HG02571 (cell line): ENCODE measurements at regions not wholly inside any gene's neighbourhood (a gene's known extent, or its start where the extent isn't known, plus 50 kb on each side); places are given as distances from the start of the nearest gene placed in this dataset.
"Not testable (repeated sequence)": the region's sequence is repeated elsewhere in the genome, so short reads cannot be mapped to it uniquely, and the experiment has no call there.

ENCODE experiments used
- ATAC-seq: cut with Tn5 transposase; IDR thresholded peaks from one replicate; pipeline ENCODE4 v1.9.1; 2021; ENCODE audit warnings: mild to moderate bottlenecking, moderate library complexity; ENCODE audit not compliant: unreplicated experiment

- ATAC-seq: no peak
These were observed 50.2 kb upstream of the THSD7B start for GRCh38 chr2:136715146-136715545.

DNA sequence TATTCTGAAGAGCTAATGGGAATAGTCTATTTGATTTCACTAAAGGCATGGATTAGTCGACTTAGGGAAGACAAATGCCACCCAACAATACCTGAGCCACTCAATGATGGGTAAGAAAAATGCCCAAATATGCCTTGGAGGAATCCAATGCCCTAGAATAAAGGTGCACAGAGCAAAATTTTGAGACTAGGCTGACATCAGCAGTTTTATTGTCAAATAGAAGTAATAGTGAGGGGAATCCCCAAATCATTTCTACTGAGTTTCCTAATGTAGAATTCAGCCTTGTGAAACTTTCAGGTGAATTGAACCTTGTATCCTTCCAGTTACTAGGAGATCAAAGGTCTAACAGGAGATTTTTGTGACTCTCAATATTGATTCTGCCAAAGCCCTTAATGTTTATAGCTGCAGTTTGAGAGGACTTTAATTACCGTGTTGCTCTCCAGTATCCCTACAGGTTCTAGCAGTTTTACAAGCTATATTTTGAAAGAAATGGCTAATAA lies 50.8 kb upstream of the THSD7B start:
- no peak for ATAC-seq

GRCh38 chr2:136713739-136714138 lies 51.6 kb upstream of the THSD7B start:
- no peak for ATAC-seq

- ATAC-seq: no peak
These were observed 60.0 kb upstream of the THSD7B start for GRCh38 chr2:136705336-136705735.

DNA sequence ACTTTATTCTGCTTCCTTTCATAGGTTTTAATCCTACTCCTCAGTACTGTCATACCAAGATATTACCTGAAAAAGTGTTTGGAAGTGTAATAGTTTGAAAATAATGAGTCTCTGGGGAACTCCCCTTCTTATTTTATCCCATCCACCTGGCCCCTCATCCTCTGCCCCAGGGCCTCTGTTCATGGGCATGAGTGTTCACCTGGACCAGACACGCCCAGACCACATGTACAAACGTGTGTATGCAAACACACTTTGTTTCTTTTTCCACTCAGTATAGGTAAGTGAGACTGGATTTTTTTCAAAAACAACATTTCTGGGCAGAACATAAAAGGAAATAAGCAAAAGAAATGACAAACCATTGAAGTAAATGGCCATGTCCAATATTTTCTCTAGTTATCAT lies 62.1 kb upstream of the THSD7B start:
- no peak for ATAC-seq

GRCh38 chr2:136696438-136696837 lies 68.9 kb upstream of the THSD7B start:
- ATAC-seq: no peak

DNA sequence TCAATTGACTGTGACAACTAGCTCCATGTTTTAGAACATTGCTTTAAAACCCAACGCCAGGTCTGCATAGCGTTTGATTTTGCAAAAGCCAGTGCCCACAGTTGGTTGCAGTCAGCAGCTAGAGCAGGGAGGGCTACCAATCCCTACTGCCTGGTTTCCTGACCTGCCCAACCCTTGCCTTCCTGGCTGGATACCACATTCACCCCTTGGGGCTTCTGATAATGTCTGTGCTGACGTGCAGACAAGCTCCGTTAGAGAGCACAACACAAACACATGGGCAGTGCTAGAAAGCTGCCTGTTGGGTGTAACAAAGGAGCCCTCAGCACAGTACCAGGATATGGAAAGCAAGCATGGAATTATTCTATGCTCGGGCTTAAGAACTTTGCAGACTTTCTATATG lies 71.4 kb upstream of the THSD7B start:
- ATAC-seq: no peak

DNA sequence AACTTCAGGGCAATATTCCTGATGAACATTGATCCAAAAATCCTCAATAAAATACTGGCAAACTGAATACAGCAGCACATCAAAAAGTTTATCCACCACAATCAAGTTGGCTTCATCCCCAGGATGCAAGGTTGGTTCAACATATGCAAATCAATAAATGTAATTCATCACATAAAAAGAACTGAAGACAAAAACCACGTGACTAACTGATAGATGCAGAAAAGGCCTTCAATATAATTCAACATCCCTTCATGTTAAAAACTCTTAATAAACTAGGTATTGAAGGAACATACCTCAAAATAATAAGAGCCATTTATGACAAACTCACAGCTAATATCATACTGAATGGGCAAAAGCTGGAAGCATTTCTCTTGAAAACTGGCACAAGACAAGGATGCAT lies 85.3 kb upstream of the THSD7B start:
- ATAC-seq: not testable (repeated sequence)

GRCh38 chr2:136665736-136666135 lies 99.6 kb upstream of the THSD7B start:
- no peak for ATAC-seq

DNA sequence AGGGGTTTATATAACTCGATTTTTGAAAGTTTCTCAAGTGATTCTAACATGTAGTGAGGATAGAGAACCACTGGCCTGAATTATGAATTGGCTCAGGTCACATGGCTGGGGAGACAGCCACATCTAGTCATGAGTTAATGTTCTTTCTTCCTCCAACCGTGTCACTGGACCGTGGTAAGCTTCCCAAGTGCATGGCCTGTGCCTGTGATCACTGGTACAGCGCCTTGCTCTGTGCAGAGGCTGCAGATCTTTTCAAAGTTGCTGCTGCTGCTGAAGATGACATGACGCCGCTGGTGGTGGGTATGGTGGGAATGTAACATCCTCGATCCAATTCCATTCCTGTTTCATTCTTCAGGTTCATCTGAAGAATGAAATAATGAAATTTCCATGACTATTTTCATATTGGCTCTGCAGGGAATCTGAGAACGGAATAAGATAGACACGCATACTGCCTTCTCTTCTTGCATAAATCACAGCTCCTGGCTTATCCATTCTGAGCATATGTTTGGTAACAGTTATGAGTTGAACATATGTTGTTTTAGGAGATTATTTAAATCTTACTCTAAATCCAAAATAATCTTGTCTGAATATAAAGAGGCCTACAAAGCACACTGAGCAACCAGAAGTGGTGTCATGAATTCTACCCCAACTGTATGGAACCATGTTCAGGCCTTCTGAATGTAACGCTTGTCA lies 100.5 kb upstream of the THSD7B start:
- ATAC-seq: no peak

DNA sequence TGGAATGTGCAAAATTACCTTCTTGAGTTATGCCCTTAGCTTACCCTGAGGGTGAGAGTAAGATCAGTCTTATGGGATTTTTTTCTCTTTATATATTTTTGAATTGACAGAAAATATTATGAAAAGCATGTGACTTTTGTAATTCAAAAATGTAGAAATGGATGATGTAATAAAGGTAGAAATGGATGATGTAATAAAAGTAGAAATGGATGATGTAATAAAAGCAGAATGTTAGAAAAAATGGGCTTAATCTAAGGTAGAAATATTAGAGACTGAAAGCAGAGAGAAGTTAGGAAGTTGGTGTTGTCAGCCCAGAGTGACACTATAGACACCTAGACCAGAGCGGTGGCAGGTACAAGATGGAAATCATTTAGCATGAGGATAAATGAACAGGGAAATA lies 107.1 kb upstream of the THSD7B start:
- ATAC-seq: no peak

DNA sequence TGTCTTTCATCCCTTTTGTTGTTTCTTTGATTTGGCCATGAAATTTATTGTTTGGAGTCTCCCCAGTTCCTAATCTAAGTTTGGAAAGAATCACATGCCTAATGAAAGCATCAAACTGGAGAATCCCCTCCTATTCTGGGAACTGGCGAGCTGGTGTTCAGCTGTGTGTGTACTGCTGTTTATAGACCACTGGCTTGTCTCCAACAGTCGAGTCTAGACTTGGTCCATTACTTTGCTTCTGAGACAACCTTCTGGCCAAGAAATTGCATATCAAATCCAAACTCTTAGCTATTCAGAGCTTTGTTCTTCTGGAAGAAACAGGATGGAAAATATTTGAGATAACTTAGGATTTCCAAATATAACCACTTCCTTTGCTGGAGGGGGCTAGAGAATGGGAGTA lies 111.5 kb upstream of the THSD7B start:
- no peak for ATAC-seq

GRCh38 chr2:136651456-136652010 lies 113.8 kb upstream of the THSD7B start:
- ATAC-seq: no peak

- ATAC-seq: no peak
These were observed 118.3 kb upstream of the THSD7B start for GRCh38 chr2:136647039-136647438.

GRCh38 chr2:136645236-136645828 lies 120.0 kb upstream of the THSD7B start:
- ATAC-seq: no peak

DNA sequence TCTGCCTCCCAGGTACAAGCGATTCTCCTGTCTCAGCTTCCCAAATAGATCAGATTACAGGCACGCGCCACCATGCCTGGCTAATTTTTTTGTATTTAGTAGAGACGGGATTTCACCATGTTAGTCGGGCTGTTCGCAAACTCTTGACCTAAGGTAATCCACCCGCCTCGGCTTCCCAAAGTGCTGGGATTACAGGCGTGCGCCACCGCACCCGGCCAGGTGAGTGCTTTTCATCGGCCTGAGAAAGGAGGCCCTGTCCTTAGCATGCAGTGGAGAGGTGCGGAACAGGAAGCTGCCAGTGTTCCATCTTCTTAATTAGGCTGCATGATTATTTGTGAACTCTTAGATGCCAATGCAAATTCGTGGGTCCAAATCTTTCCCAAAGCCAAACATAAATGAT lies 125.7 kb upstream of the THSD7B start:
- no peak for ATAC-seq

GRCh38 chr2:136638193-136638592 lies 127.2 kb upstream of the THSD7B start:
- ATAC-seq: no peak

DNA sequence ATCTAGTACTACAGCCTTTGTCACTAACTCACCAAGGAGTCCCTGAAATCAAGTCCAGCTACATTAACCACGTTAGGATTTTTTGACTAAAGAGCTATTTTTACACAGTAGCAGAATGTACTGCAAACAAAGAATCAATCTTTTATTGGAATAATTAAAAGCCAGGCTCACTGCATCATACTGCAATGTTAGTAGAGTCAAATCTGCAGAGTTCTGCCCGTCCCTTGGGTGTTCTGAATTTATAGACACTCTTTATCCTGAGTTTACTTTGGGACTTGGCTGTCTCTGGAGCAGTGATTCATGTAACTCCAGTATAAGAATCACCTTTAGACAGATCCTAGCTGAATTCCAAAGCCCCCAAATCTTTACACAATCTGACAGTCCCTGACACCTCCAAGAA lies 127.9 kb upstream of the THSD7B start:
- no peak for ATAC-seq

DNA sequence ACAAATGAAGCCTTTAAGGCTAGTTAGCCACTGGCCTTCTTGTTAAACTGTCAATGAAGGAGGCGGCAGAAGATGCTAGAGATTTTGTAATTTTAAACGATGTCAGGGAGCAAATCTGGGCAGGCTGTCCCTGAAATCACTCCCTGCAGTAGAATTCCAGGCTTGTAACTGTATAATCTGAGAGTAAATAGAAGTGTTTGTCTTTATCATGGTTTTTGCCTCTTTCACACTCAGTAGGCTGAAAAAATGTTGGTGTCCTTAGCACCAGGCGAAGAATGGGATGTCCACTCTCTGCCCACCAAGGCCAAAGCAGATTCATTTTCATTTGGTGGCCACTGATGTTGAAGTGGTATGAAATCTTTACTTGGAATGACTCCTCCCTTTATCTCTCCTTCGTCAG lies 136.9 kb upstream of the THSD7B start:
- ATAC-seq: no peak

DNA sequence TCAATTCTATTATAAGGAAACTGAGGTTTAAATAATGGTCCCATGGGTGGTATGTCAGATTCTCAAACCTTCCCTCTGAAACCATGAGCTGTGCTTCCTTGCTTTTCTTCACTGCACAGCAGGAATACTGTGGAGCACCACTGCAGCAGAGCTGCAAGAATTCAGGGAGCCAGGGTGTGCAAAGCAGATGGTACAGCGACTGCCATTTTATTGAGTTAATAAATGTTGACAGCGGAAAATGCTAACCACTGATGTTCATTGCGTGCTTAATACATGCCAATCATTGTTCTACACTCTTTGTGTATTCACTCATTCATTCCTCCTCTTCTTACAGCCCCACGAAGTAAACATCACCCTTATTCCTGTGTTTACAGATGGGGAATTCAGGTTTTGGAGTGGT lies 152.2 kb upstream of the THSD7B start:
- ATAC-seq: no peak

GRCh38 chr2:136612079-136612478 lies 153.3 kb upstream of the THSD7B start:
- no peak for ATAC-seq

- no peak for ATAC-seq
These were observed 153.9 kb upstream of the THSD7B start for GRCh38 chr2:136611451-136611850.
